Astrocyte (in vitro differentiated cells and primary cell): ENCODE measurements at regions not wholly inside any gene's neighbourhood (a gene's known extent, or its start where the extent isn't known, plus 50 kb on each side); places are given as distances from the start of the nearest gene placed in this dataset.

Source experiments
- DNase-seq: peaks from one replicate; pipeline ENCODE4 v3.0.0-alpha.2; 2010; ENCODE audit warnings: low read depth
- FAIRE-seq: peaks from 2 replicates; lab custom pipeline; 2011; peaks lifted over from hg19 to GRCh38; lab: Jason Lieb, UNC
- H2AFZ ChIP-seq: 2 replicates; pipeline ENCODE4 v1.6.0; 2012; ENCODE audit warnings: low read depth, low read length, inconsistent platforms
- H3K27ac ChIP-seq: 2 replicates; pipeline ENCODE4 v1.5.1; 2011; ENCODE audit warnings: low read depth, low read length, inconsistent platforms
- H3K27me3 ChIP-seq: 2 replicates; pipeline ENCODE4 v1.6.0; 2011; ENCODE audit warnings: low read length, inconsistent platforms; ENCODE audit not compliant: insufficient read depth
- H3K36me3 ChIP-seq: 2 replicates; pipeline ENCODE4 v1.5.1; 2011; ENCODE audit warnings: low read length, inconsistent platforms; ENCODE audit not compliant: insufficient read depth
- H3K4me1 ChIP-seq: 2 replicates; pipeline ENCODE4 v1.5.1; 2011; ENCODE audit warnings: low read length, inconsistent platforms; ENCODE audit not compliant: insufficient read depth
- H3K4me2 ChIP-seq: 2 replicates; pipeline ENCODE4 v1.6.0; 2012; ENCODE audit warnings: low read length, inconsistent platforms
- H3K4me3 ChIP-seq: 2 replicates; pipeline ENCODE4 v1.5.1; 2011; ENCODE audit warnings: low read depth, mild to moderate bottlenecking, low read length, inconsistent platforms; ENCODE audit not compliant: insufficient read depth
- H3K79me2 ChIP-seq: 2 replicates; pipeline ENCODE4 v1.6.0; 2012; ENCODE audit warnings: mild to moderate bottlenecking, low read length, inconsistent platforms; ENCODE audit not compliant: insufficient read depth
- H3K9ac ChIP-seq: 2 replicates; pipeline ENCODE4 v1.6.0; 2012; ENCODE audit warnings: mild to moderate bottlenecking, low read length, inconsistent platforms
- H3K9me3 ChIP-seq: 2 replicates; pipeline ENCODE4 v1.5.1; 2012; ENCODE audit warnings: low read depth, mild to moderate bottlenecking, low read length, inconsistent platforms; ENCODE audit not compliant: insufficient read depth
- H4K20me1 ChIP-seq: 2 replicates; pipeline ENCODE4 v1.6.0; 2012; ENCODE audit warnings: low read length, inconsistent platforms; ENCODE audit not compliant: insufficient read depth
- H3K27ac Mint-ChIP-seq: one replicate; pipeline ENCODE4 v1.8.0; 2021; ENCODE audit warnings: mild to moderate bottlenecking, mixed read lengths; ENCODE audit not compliant: unreplicated experiment
- H3K27me3 Mint-ChIP-seq: one replicate; pipeline ENCODE4 v1.8.0; 2021; ENCODE audit warnings: low read depth, mixed read lengths; ENCODE audit not compliant: unreplicated experiment
- H3K36me3 Mint-ChIP-seq: one replicate; pipeline ENCODE4 v1.8.0; 2021; ENCODE audit warnings: low read depth, mixed read lengths; ENCODE audit not compliant: unreplicated experiment
- H3K4me1 Mint-ChIP-seq: one replicate; pipeline ENCODE4 v1.8.0; 2021; ENCODE audit warnings: low read depth, mixed read lengths; ENCODE audit not compliant: unreplicated experiment
- H3K4me3 Mint-ChIP-seq: one replicate; pipeline ENCODE4 v1.8.0; 2021; ENCODE audit warnings: mild to moderate bottlenecking, moderate library complexity, mixed read lengths; ENCODE audit not compliant: unreplicated experiment
- H3K9me3 Mint-ChIP-seq: one replicate; pipeline ENCODE4 v1.8.0; 2021; ENCODE audit warnings: mild to moderate bottlenecking, mixed read lengths; ENCODE audit not compliant: unreplicated experiment
- EZH2 ChIP-seq: IDR thresholded peaks from 2 replicates; pipeline ENCODE4 v1.6.1; 2012; ENCODE audit warnings: mild to moderate bottlenecking, low read length, inconsistent platforms; ENCODE audit not compliant: insufficient read depth
- TF ChIP-seq, protein P1 (sequence below): IDR thresholded peaks from 2 replicates; pipeline ENCODE4 v1.5.1; 2011; ENCODE audit warnings: low read depth, mild to moderate bottlenecking, inconsistent platforms, low read length, moderate library complexity; ENCODE audit not compliant: insufficient read depth

DNA sequence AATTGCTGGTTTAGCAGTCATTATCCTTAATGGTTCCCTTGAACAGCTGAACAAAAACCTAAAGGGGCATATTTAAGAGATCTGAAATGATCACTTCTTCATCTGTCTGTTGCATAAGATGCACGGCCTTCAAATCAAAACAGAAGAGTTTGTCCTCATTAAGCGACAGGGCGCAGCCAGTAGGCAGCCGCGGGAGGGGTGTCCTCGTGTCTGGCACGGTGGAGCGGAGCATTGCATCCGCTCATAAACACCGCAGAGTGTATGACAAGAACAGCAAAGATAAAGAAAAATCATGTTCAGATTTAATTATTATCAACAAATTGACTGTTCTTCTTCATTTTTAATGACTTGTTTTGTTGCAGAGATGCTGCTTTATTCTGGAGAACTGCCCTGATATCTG is 255.6 kb upstream of the ADARB2 start:
- Mint-ChIP-seq H3K4me3 (no peak overlapping the region), H3K27me3 (peaks cover 9% of the 10 kb centered on the region), H3K9me3 (no peaks in the 10 kb centered on the region), H3K4me1 (no peaks in the 10 kb centered on the region), H3K27ac (no peak overlapping the region), H3K36me3 (no peaks in the 10 kb centered on the region)
- no peaks in the 10 kb centered on the region for H3K36me3 ChIP-seq
- H3K4me1 ChIP-seq, result no peaks in the 10 kb centered on the region
- no peak overlapping the region for H3K27ac ChIP-seq
- DNase-seq (no peak), FAIRE-seq (no peak)
- H3K27me3 ChIP-seq, result no peaks in the 10 kb centered on the region
- H3K4me2 ChIP-seq, result no peak overlapping the region
- no peaks in the 10 kb centered on the region for H3K79me2 ChIP-seq
- no peaks in the 10 kb centered on the region for H4K20me1 ChIP-seq
- H3K4me3 ChIP-seq, result no peak overlapping the region
- TF ChIP-seq, protein P1, sequence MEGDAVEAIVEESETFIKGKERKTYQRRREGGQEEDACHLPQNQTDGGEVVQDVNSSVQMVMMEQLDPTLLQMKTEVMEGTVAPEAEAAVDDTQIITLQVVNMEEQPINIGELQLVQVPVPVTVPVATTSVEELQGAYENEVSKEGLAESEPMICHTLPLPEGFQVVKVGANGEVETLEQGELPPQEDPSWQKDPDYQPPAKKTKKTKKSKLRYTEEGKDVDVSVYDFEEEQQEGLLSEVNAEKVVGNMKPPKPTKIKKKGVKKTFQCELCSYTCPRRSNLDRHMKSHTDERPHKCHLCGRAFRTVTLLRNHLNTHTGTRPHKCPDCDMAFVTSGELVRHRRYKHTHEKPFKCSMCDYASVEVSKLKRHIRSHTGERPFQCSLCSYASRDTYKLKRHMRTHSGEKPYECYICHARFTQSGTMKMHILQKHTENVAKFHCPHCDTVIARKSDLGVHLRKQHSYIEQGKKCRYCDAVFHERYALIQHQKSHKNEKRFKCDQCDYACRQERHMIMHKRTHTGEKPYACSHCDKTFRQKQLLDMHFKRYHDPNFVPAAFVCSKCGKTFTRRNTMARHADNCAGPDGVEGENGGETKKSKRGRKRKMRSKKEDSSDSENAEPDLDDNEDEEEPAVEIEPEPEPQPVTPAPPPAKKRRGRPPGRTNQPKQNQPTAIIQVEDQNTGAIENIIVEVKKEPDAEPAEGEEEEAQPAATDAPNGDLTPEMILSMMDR, result no peak
- H2AFZ ChIP-seq, result no peak overlapping the region
- H3K9me3 ChIP-seq, result peaks cover 3% of the 10 kb centered on the region
- H3K9ac ChIP-seq, result no peak overlapping the region

- no peaks in the 10 kb centered on the region for H3K4me1 ChIP-seq
- no peak overlapping the region for H3K9ac ChIP-seq
- H3K36me3 ChIP-seq, result no peaks in the 10 kb centered on the region
- no peak for DNase-seq
- H4K20me1 ChIP-seq, result no peaks in the 10 kb centered on the region
- peaks cover 3% of the 10 kb centered on the region for H3K9me3 ChIP-seq
- no peaks in the 10 kb centered on the region for H3K27me3 ChIP-seq
- Mint-ChIP-seq H3K36me3 (no peaks in the 10 kb centered on the region), H3K4me1 (no peaks in the 10 kb centered on the region), H3K4me3 (no peak overlapping the region), H3K9me3 (no peaks in the 10 kb centered on the region), H3K27ac (no peak overlapping the region), H3K27me3 (peaks cover 3% of the 10 kb centered on the region)
- H3K79me2 ChIP-seq, result no peaks in the 10 kb centered on the region
- H3K27ac ChIP-seq, result no peak overlapping the region
- no peak for TF ChIP-seq EZH2
- TF ChIP-seq, protein P1, result no peak
- no peak for FAIRE-seq
- H3K4me2 ChIP-seq, result no peak overlapping the region
- H2AFZ ChIP-seq, result no peak overlapping the region
- H3K4me3 ChIP-seq, result no peak overlapping the region
These were observed 251.8 kb upstream of the ADARB2 start for GRCh38 chr10:1989090-1989489.

DNA sequence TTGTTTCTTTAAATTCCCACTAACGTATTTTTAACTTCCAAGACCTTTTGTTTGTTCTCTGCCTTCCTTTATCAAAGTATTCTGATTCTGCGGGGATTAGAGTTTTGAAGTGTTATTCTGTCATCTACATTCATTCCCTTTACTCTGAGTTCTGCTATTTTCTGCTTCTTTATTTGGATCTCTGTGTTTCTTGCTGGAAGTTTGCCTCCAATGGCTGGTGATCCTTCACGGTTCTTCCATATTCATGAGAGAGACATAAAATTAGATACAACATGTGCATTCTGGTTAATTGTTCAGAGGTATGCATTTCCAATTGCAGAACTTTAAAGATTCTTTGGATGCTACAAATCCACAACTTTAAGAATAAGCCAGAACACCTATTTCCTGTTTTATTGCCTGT is 244.7 kb upstream of the ADARB2 start:
- H3K9me3 Mint-ChIP-seq, result peaks cover 1% of the 10 kb centered on the region
- H3K27me3 Mint-ChIP-seq, result no peaks in the 10 kb centered on the region
- no peak overlapping the region for H3K27ac Mint-ChIP-seq
- H3K36me3 ChIP-seq, result no peaks in the 10 kb centered on the region
- H3K4me2 ChIP-seq, result no peak overlapping the region
- DNase-seq (no peak), FAIRE-seq (no peak)
- no peaks in the 10 kb centered on the region for H3K79me2 ChIP-seq
- H3K4me1 Mint-ChIP-seq, result no peaks in the 10 kb centered on the region
- TF ChIP-seq, protein P1, result no peak
- no peak for TF ChIP-seq EZH2
- no peak overlapping the region for H3K9ac ChIP-seq
- no peaks in the 10 kb centered on the region for H3K36me3 Mint-ChIP-seq
- H3K9me3 ChIP-seq, result no peaks in the 10 kb centered on the region
- H4K20me1 ChIP-seq, result no peaks in the 10 kb centered on the region
- no peak overlapping the region for H3K27ac ChIP-seq
- H3K4me1 ChIP-seq, result no peaks in the 10 kb centered on the region
- no peak overlapping the region for H2AFZ ChIP-seq
- H3K4me3 ChIP-seq, result no peak overlapping the region
- H3K4me3 Mint-ChIP-seq, result no peak overlapping the region
- H3K27me3 ChIP-seq, result no peaks in the 10 kb centered on the region
